Adipocyte (in vitro differentiated cells): ENCODE measurements at regions not wholly inside any gene's neighbourhood (a gene's known extent, or its start where the extent isn't known, plus 50 kb on each side); places are given as distances from the start of the nearest gene placed in this dataset.

Experiments
- DNase-seq: peaks from one replicate; pipeline ENCODE4 v3.0.0-alpha.2; 2015; ENCODE audit warnings: low read depth
- H3K27me3 ChIP-seq: replicated peaks from 2 replicates; pipeline ENCODE4 v1.7.0; 2013; ENCODE audit warnings: mild to moderate bottlenecking, low read length, moderate library complexity; ENCODE audit not compliant: control insufficient read depth, insufficient read depth
- H3K36me3 ChIP-seq: 2 replicates; pipeline ENCODE4 v1.7.0; 2013; ENCODE audit warnings: low read length, mild to moderate bottlenecking, moderate library complexity; ENCODE audit not compliant: control insufficient read depth, insufficient read depth, severe bottlenecking
- H3K4me1 ChIP-seq: 2 replicates; pipeline ENCODE4 v1.7.0; 2013; ENCODE audit warnings: mild to moderate bottlenecking, low read length, moderate library complexity; ENCODE audit not compliant: control insufficient read depth, insufficient read depth
- H3K4me3 ChIP-seq: 2 replicates; pipeline ENCODE4 v1.7.0; 2013; ENCODE audit warnings: mild to moderate bottlenecking, low read length, moderate library complexity
- H3K9ac ChIP-seq: 2 replicates; pipeline ENCODE4 v1.7.0; 2013; ENCODE audit warnings: mild to moderate bottlenecking, low read length, moderate library complexity
- H3K9me3 ChIP-seq: 2 replicates; pipeline ENCODE4 v1.7.0; 2013; ENCODE audit warnings: mild to moderate bottlenecking, low read length, moderate library complexity; ENCODE audit not compliant: control insufficient read depth

- Histone ChIP-seq H3K4me1 (no peaks in the 10 kb centered on the region), H3K9ac (no peak overlapping the region), H3K4me3 (no peak overlapping the region), H3K9me3 (no peaks in the 10 kb centered on the region), H3K27me3 (peaks cover 23% of the 10 kb centered on the region), H3K36me3 (no peaks in the 10 kb centered on the region)
- no peak for DNase-seq
Measured at GRCh38 chrX:139211568-139212182, 318.9 kb upstream of the F9 start.

GRCh38 chrX:139209342-139209741 is 321.2 kb upstream of the F9 start:
- H3K4me1 ChIP-seq = no peaks in the 10 kb centered on the region
- H3K9me3 ChIP-seq = no peaks in the 10 kb centered on the region
- peaks cover 30% of the 10 kb centered on the region for H3K27me3 ChIP-seq
- H3K4me3 ChIP-seq = no peak overlapping the region
- no peaks in the 10 kb centered on the region for H3K36me3 ChIP-seq
- no peak overlapping the region for H3K9ac ChIP-seq
- no peak for DNase-seq

- no peak for DNase-seq
- H3K4me3 ChIP-seq = no peak overlapping the region
Measured at GRCh38 chrX:139207655-139208054, 322.9 kb upstream of the F9 start.

GRCh38 chrX:139206914-139207313 is 323.6 kb upstream of the F9 start:
- no peaks in the 10 kb centered on the region for H3K4me1 ChIP-seq
- no peaks in the 10 kb centered on the region for H3K36me3 ChIP-seq
- no peaks in the 10 kb centered on the region for H3K9me3 ChIP-seq
- DNase-seq = no peak
- H3K9ac ChIP-seq = no peak overlapping the region
- H3K27me3 ChIP-seq = peaks cover 24% of the 10 kb centered on the region
- H3K4me3 ChIP-seq = no peak overlapping the region

More at GRCh38 chrX:139207655-139208054, 322.9 kb upstream of the F9 start:
- no peaks in the 10 kb centered on the region for H3K4me1 ChIP-seq
- peaks cover 24% of the 10 kb centered on the region for H3K27me3 ChIP-seq
- no peak overlapping the region for H3K9ac ChIP-seq
- H3K9me3 ChIP-seq = no peaks in the 10 kb centered on the region
- H3K36me3 ChIP-seq = no peaks in the 10 kb centered on the region

- no peaks in the 10 kb centered on the region for H3K36me3 ChIP-seq
- peak; percentile 1 for DNase-seq
Measured at GRCh38 chrX:139204898-139205667, 325.5 kb upstream of the F9 start.

GRCh38 chrX:139204571-139204897 is 326.0 kb upstream of the F9 start:
- H3K4me3 ChIP-seq = peak overlapping the region; percentile 80
- no peaks in the 10 kb centered on the region for H3K36me3 ChIP-seq
- DNase-seq = no peak
- H3K4me1 ChIP-seq = no peaks in the 10 kb centered on the region
- no peaks in the 10 kb centered on the region for H3K9me3 ChIP-seq
- H3K9ac ChIP-seq = peak overlapping the region; percentile 70
- H3K27me3 ChIP-seq = peaks cover 17% of the 10 kb centered on the region

More at GRCh38 chrX:139204898-139205667, 325.5 kb upstream of the F9 start:
- H3K4me1 ChIP-seq = no peaks in the 10 kb centered on the region
- peak overlapping the region; percentile 70 for H3K9ac ChIP-seq
- H3K27me3 ChIP-seq = peaks cover 21% of the 10 kb centered on the region
- H3K4me3 ChIP-seq = peak overlapping the region; percentile 80
- H3K9me3 ChIP-seq = no peaks in the 10 kb centered on the region

GRCh38 chrX:139203651-139204570 is 326.6 kb upstream of the F9 start:
- H3K4me3 ChIP-seq = peak overlapping the region; percentile 80
- DNase-seq = peak; percentile 16
- H3K27me3 ChIP-seq = peaks cover 17% of the 10 kb centered on the region

GRCh38 chrX:139202742-139203420 is 327.7 kb upstream of the F9 start:
- no peaks in the 10 kb centered on the region for H3K36me3 ChIP-seq
- DNase-seq = no peak
- H3K4me1 ChIP-seq = no peaks in the 10 kb centered on the region
- H3K27me3 ChIP-seq = peaks cover 17% of the 10 kb centered on the region
- H3K9me3 ChIP-seq = no peaks in the 10 kb centered on the region
- no peak overlapping the region for H3K4me3 ChIP-seq
- no peak overlapping the region for H3K9ac ChIP-seq

More at GRCh38 chrX:139203651-139204570, 326.6 kb upstream of the F9 start:
- H3K36me3 ChIP-seq = no peaks in the 10 kb centered on the region
- no peaks in the 10 kb centered on the region for H3K4me1 ChIP-seq
- H3K9ac ChIP-seq = peak overlapping the region; percentile 70
- H3K9me3 ChIP-seq = no peaks in the 10 kb centered on the region

GRCh38 chrX:139201924-139202323 is 328.6 kb upstream of the F9 start:
- no peak overlapping the region for H3K4me3 ChIP-seq
- DNase-seq = no peak

GRCh38 chrX:139200793-139201192 is 329.7 kb upstream of the F9 start:
- Histone ChIP-seq H3K9me3 (no peaks in the 10 kb centered on the region), H3K4me3 (no peak overlapping the region)
- DNase-seq = no peak

More at GRCh38 chrX:139201924-139202323, 328.6 kb upstream of the F9 start:
- H3K4me1 ChIP-seq = no peaks in the 10 kb centered on the region
- no peak overlapping the region for H3K9ac ChIP-seq
- H3K36me3 ChIP-seq = no peaks in the 10 kb centered on the region
- H3K27me3 ChIP-seq = peaks cover 10% of the 10 kb centered on the region
- H3K9me3 ChIP-seq = no peaks in the 10 kb centered on the region

More at GRCh38 chrX:139200793-139201192, 329.7 kb upstream of the F9 start:
- Histone ChIP-seq H3K4me1 (no peaks in the 10 kb centered on the region), H3K27me3 (no peaks in the 10 kb centered on the region), H3K36me3 (no peaks in the 10 kb centered on the region), H3K9ac (no peak overlapping the region)
